OCI-LY1 (cell line): ENCODE measurements at regions not wholly inside any gene's neighbourhood (a gene's known extent, or its start where the extent isn't known, plus 50 kb on each side); places are given as distances from the start of the nearest gene placed in this dataset.

Experiments used
- H2AFZ ChIP-seq: fragments of 200-600 bp; sonication (generic), shearing (Covaris generic); 2 replicates; pipeline ENCODE4 v1.6.0; 2014; ENCODE audit warnings: antibody characterized with exemption, mild to moderate bottlenecking, low read length
- H3F3A ChIP-seq: fragments of 200-600 bp; sonication (generic), shearing (Covaris generic); 2 replicates; pipeline ENCODE4 v1.6.0; 2014; ENCODE audit warnings: mild to moderate bottlenecking, antibody characterized with exemption, low read length, moderate library complexity; ENCODE audit not compliant: insufficient read depth
- H3K27ac ChIP-seq: fragments of 200-600 bp; sonication (generic); 2 replicates; pipeline ENCODE4 v1.5.1; 2014; ENCODE audit warnings: low read length, mixed run types, mild to moderate bottlenecking, low read depth; ENCODE audit not compliant: poor library complexity, severe bottlenecking
- H3K27me3 ChIP-seq: fragments of 200-600 bp; sonication (generic); 2 replicates; pipeline ENCODE4 v1.6.0; 2014; ENCODE audit warnings: antibody characterized with exemption, mild to moderate bottlenecking, low read length, moderate library complexity; ENCODE audit not compliant: insufficient read depth
- H3K36me3 ChIP-seq: fragments of 200-600 bp; sonication (generic); 2 replicates; pipeline ENCODE4 v1.6.1; 2014; ENCODE audit warnings: mild to moderate bottlenecking, antibody characterized with exemption, low read length, moderate library complexity, mixed read lengths; ENCODE audit not compliant: insufficient read depth
- H3K4me1 ChIP-seq: fragments of 200-600 bp; sonication (generic); 2 replicates; pipeline ENCODE4 v1.5.1; 2014; ENCODE audit warnings: mild to moderate bottlenecking, low read length, moderate library complexity; ENCODE audit not compliant: insufficient read depth, severe bottlenecking
- H3K4me2 ChIP-seq: fragments of 200-600 bp; sonication (generic), shearing (Covaris generic); 2 replicates; pipeline ENCODE4 v1.6.1; 2014; ENCODE audit warnings: low read length
- H3K4me3 ChIP-seq: fragments of 200-600 bp; sonication (generic); 2 replicates; pipeline ENCODE4 v1.5.1; 2014; ENCODE audit warnings: low read length, low read depth, mild to moderate bottlenecking, mixed read lengths; ENCODE audit not compliant: poor library complexity, severe bottlenecking
- H3K79me2 ChIP-seq: fragments of 200-600 bp; shearing (Covaris generic); 2 replicates; pipeline ENCODE4 v1.6.1; 2016; ENCODE audit warnings: mixed run types, low read length, mixed read lengths; ENCODE audit not compliant: insufficient read depth
- H3K9ac ChIP-seq: fragments of 200-600 bp; sonication (generic), shearing (Covaris generic); 2 replicates; pipeline ENCODE4 v1.6.1; 2014; ENCODE audit warnings: mild to moderate bottlenecking, low read length, mixed read lengths
- H3K9me2 ChIP-seq: fragments of 200-600 bp; sonication (generic), shearing (Covaris generic); 2 replicates; pipeline ENCODE4 v1.6.1; 2014; ENCODE audit warnings: low read depth, mild to moderate bottlenecking, low read length, mixed read lengths
- H3K9me3 ChIP-seq: fragments of 200-600 bp; shearing (Covaris generic); 2 replicates; pipeline ENCODE4 v1.6.1; 2014; ENCODE audit warnings: low read length, mixed read lengths
- H4K20me1 ChIP-seq: fragments of 200-600 bp; sonication (generic), shearing (Covaris generic); 2 replicates; pipeline ENCODE4 v1.6.0; 2016; ENCODE audit warnings: mild to moderate bottlenecking, low read length; ENCODE audit not compliant: insufficient read depth
- EZH2 ChIP-seq: fragments of 200-600 bp; sonication (generic), shearing (Covaris generic); IDR thresholded peaks from 2 replicates; pipeline ENCODE4 v1.8.0; 2017; ENCODE audit warnings: borderline replicate concordance, mixed run types, mild to moderate bottlenecking, antibody characterized with exemption, low read length, moderate library complexity, mixed read lengths
- TF ChIP-seq, protein P1 (sequence below): fragments of 200-600 bp; sonication (generic), shearing (Covaris generic); IDR thresholded peaks from 2 replicates; pipeline ENCODE4 v1.5.1; 2017; ENCODE audit warnings: mild to moderate bottlenecking, antibody characterized with exemption, low read length, moderate library complexity, mixed read lengths

DNA sequence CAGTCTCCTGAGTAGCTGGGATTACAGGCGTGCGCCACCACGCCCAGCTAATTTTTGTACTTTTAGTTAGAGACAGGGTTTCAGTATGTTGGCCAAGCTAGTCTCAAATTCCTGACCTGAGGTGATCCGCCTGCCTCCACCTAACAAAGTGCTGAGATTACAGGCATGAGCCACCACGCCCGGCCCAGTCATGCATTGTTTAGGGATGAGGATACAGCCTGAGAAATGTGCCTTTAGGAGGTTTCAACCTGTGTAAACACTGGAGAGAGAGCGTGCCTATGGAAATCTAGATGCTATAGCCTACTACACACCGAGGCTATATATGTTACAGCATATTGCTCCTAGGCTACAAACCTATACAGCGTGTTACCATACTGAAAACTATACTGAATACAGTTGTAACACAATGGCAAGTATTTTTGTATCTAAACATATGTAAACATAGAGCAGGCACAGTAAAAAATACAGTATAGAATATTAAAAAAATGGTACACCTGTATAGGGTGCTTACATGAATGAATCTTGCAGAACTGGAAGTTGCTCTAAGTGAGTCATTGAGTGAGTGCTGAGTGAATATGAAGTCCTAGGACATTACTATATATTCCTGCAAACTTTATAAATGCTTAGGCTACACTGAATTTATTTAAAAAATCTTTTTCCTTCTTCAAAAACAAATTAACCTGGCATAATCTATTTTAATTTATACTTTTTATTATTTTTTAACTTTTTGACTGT lies 588.2 kb upstream of the ADGRL3 start:
- Histone ChIP-seq H3K27ac (no peak overlapping the region), H3K4me3 (no peak overlapping the region), H3K9me2 (no peaks in the 10 kb centered on the region), H2AFZ (no peak overlapping the region), H3K36me3 (no peaks in the 10 kb centered on the region), H3F3A (no peaks in the 10 kb centered on the region), H4K20me1 (no peaks in the 10 kb centered on the region), H3K9ac (no peak overlapping the region), H3K4me1 (no peaks in the 10 kb centered on the region), H3K9me3 (no peaks in the 10 kb centered on the region), H3K79me2 (no peaks in the 10 kb centered on the region), H3K27me3 (no peaks in the 10 kb centered on the region), H3K4me2 (no peak overlapping the region)
- no peak for TF ChIP-seq EZH2
- TF ChIP-seq, protein P1, sequence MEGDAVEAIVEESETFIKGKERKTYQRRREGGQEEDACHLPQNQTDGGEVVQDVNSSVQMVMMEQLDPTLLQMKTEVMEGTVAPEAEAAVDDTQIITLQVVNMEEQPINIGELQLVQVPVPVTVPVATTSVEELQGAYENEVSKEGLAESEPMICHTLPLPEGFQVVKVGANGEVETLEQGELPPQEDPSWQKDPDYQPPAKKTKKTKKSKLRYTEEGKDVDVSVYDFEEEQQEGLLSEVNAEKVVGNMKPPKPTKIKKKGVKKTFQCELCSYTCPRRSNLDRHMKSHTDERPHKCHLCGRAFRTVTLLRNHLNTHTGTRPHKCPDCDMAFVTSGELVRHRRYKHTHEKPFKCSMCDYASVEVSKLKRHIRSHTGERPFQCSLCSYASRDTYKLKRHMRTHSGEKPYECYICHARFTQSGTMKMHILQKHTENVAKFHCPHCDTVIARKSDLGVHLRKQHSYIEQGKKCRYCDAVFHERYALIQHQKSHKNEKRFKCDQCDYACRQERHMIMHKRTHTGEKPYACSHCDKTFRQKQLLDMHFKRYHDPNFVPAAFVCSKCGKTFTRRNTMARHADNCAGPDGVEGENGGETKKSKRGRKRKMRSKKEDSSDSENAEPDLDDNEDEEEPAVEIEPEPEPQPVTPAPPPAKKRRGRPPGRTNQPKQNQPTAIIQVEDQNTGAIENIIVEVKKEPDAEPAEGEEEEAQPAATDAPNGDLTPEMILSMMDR = no peak

DNA sequence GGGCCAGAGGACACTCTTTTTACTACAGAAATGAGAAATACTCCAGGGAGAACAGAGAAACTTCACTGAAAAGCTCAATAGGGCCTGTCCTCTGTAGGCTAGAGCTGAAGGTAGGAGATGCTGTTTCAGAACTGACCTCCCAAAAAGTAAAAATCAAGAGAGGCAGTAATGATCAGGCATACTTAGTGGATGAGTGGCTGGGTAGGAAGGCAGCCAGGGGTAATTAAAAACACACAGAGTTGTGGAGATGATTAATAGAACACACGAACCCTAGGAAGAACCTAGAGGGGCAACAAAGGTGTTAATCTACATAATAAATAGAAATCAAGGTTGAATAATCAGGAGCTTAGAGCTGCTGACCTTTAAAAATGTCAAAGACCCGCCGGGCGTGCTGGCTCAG lies 582.4 kb upstream of the ADGRL3 start:
- H3K9ac ChIP-seq = no peak overlapping the region
- H3K4me1 ChIP-seq = no peaks in the 10 kb centered on the region
- H3K27me3 ChIP-seq = no peaks in the 10 kb centered on the region
- H3K27ac ChIP-seq = no peak overlapping the region
- no peaks in the 10 kb centered on the region for H3F3A ChIP-seq
- no peak overlapping the region for H3K4me2 ChIP-seq
- TF ChIP-seq, protein P1 = no peak
- no peak for TF ChIP-seq EZH2
- no peaks in the 10 kb centered on the region for H3K79me2 ChIP-seq
- no peaks in the 10 kb centered on the region for H3K36me3 ChIP-seq
- H4K20me1 ChIP-seq = no peaks in the 10 kb centered on the region
- H3K9me3 ChIP-seq = no peaks in the 10 kb centered on the region
- no peak overlapping the region for H2AFZ ChIP-seq
- H3K9me2 ChIP-seq = no peaks in the 10 kb centered on the region
- H3K4me3 ChIP-seq = no peak overlapping the region

DNA sequence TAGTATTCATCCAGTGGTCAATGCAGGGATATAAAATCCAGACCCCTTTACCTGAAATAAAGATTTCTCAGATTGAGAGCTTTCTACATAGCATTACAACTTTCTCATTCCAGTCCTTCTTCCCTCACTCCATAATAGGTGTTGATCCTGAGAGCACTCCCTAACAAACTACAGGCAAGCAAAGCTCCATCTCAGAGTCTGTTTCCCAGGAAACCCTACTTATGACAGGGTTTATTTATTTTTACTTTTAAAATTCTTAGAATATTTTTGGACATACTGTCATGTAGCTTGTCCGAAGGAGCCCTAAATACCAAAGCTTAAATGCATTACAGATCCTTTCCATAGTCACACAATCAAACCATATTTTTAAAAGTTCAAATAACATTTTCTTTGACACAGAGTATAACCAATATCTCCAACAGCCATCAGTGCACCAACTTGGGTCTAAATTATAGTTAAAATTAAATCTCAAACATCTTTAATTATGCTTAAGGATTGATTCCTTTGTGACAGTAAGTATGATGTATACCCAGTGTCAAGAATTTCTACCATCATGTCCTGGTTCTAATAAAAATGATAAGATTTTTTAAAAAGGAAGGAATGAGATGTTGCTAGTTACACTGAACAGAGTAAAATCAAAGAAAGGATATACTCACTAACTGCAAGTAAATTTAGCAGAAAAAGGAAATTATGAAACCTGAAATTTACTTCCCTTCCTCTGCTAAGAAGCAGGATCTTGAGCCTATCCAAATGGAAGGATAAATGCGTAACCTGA lies 580.4 kb upstream of the ADGRL3 start:
- Histone ChIP-seq H4K20me1 (no peaks in the 10 kb centered on the region), H3K79me2 (no peaks in the 10 kb centered on the region), H3K4me1 (no peaks in the 10 kb centered on the region), H2AFZ (no peak overlapping the region), H3K9ac (no peak overlapping the region), H3K27ac (no peak overlapping the region), H3K4me2 (no peak overlapping the region), H3K4me3 (no peak overlapping the region), H3K9me3 (no peaks in the 10 kb centered on the region), H3K27me3 (no peaks in the 10 kb centered on the region), H3K36me3 (no peaks in the 10 kb centered on the region), H3F3A (no peaks in the 10 kb centered on the region), H3K9me2 (no peaks in the 10 kb centered on the region)
- no peak for TF ChIP-seq EZH2
- TF ChIP-seq, protein P1 = no peak
